ENCODE measurements at regions not wholly inside any gene's neighbourhood (a gene's known extent, or its start where the extent isn't known, plus 50 kb on each side); places are given as distances from the start of the nearest gene placed in this dataset.

DNA sequence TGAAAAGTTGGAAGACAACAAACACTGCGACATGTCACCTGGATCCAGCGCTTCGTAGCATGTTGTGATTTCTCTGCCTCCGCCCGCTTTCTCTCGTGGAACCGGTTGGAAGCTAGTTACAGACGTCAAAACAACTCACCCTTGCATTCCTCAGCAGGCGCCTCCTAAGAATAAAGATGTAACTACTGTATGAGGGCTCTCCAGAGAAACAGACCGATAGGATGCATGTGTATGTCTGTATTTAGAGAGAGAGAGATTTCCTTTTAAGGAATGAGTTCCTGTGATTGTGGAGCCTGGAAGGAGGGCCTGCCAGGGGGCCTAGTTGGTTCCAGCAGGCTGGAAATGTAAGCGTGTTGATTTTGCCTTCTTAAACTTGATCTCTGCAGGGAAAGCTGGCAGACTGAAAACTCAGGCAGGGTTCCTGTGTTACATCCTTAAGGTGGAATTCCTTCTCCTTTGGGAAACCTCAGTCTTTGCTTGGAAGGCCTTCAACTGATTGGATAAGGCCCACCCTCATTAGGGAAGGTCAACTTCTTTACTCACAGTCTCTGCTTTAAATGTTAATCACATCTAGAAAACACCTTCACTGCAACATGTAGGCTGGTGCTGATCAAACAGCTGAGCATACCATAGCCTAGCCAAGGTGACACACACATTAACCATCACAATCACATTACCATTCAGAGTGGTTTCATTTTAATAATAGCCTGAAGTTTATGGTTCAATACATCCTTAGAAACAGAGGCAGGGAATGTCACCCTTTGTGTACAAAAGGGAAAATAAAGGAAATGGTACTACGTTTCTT lies 163.8 kb downstream of the SYK start:
- Histone ChIP-seq H3K4me1 (no peaks in the 10 kb centered on the region), H3K36me3 (replicated peaks in 1 of 2; ENCODE audit: insufficient read depth in 1 of 2, low read depth in 2 of 2) (no peaks in the 10 kb centered on the region), H3K4me3 (no peak overlapping the region), H3K9me3 (no peaks in the 10 kb centered on the region), H3K27me3 (peaks cover 0 to 4% of the 10 kb centered on the region in 2 donors), H3K27ac (no peak overlapping the region)
- DNase-seq (no peak), ATAC-seq (no peak)
- WGBS, 2 donors: 75% methylated on average over 12 of the region's 12 CpGs
- TF ChIP-seq, protein P1, sequence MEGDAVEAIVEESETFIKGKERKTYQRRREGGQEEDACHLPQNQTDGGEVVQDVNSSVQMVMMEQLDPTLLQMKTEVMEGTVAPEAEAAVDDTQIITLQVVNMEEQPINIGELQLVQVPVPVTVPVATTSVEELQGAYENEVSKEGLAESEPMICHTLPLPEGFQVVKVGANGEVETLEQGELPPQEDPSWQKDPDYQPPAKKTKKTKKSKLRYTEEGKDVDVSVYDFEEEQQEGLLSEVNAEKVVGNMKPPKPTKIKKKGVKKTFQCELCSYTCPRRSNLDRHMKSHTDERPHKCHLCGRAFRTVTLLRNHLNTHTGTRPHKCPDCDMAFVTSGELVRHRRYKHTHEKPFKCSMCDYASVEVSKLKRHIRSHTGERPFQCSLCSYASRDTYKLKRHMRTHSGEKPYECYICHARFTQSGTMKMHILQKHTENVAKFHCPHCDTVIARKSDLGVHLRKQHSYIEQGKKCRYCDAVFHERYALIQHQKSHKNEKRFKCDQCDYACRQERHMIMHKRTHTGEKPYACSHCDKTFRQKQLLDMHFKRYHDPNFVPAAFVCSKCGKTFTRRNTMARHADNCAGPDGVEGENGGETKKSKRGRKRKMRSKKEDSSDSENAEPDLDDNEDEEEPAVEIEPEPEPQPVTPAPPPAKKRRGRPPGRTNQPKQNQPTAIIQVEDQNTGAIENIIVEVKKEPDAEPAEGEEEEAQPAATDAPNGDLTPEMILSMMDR (IDR thresholded peaks at IDR 0.05): no peak
- no peak for TF ChIP-seq POLR2A (IDR thresholded peaks at IDR 0.05)
- intact Hi-C loops (cut with DNase I): no loop called here

DNA sequence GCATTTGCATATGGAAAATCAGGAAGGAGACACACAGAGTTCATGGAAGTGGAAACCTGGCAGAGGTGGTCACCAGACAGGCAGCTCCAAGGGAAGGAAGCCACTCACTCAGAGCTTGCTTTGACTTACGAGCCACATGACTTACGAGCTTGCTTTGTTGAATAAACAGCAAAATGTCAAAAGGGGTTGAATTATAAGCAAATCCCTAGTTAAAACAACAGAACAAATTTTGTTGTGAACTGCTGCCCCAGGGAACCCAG lies 164.3 kb downstream of the SYK start:
- no peak for DNase-seq
- 58 to 87% methylated on average over 2 of the region's 2 CpGs for WGBS, 2 donors
- intact Hi-C loops (cut with DNase I): no loop called here
- no peak for ATAC-seq
- Histone ChIP-seq H3K27me3 (peaks cover 0 to 4% of the 10 kb centered on the region in 2 donors), H3K4me1 (no peaks in the 10 kb centered on the region), H3K27ac (no peak overlapping the region), H3K9me3 (no peaks in the 10 kb centered on the region), H3K4me3 (no peak overlapping the region), H3K36me3 (replicated peaks in 1 of 2; ENCODE audit: insufficient read depth in 1 of 2, low read depth in 2 of 2) (no peaks in the 10 kb centered on the region)
- TF ChIP-seq POLR2A (IDR thresholded peaks at IDR 0.05): no peak
- TF ChIP-seq, protein P1 (IDR thresholded peaks at IDR 0.05): no peak

DNA sequence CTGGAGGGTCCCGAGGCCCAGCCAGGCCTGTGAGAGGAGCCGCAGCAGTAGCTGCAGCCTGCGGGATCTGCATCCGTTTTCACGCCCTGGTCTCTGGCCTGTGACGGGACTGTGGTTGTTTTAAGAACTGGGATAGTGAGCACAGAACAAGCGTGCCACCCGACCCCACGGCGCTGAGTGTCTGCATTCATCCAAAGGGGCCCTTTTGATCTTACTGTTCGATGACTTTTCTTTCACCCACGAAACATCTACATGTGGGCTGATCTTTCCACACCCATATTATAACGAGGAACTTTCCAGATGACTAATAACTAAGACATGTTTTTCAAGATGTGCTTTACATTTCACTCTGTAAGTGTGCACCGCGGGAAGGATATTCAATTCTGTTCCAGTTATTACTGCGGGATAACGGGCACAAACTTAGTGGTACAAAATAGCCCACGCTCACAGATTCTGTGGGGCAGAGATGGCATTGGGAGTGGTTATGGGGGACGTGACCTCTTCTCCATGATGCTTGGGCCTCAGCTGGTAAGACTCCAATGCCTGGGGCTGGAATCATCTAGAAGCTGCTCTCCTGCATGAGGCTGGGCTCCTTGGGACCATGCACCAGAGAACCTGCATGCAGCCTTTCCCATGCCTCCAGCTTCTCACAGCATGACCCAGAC lies 165.0 kb downstream of the SYK start:
- DNase-seq: no peak
- no peak for ATAC-seq
- 83 to 86% methylated on average over 16 to 19 of the region's 19 CpGs for WGBS, 2 donors

DNA sequence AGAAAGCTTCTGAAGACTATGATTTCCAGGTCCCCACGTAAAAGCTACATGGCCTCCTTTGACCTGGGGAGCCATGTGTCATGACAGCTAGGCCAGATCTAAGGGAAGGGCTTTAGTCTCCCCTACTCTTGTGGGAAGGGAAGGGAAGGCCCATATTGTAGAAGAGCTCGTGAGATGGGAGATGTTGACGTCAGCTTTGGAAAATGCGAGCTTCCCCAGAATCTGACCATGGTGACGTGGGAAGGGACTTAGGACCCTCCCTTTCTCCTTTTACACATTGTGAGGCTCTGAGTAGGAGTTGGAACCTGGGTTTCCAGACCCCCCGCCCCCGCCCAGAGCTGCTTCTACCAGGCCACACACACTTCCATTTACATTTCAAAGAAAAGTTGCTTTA lies 165.5 kb downstream of the SYK start:
- intact Hi-C loops (cut with DNase I): no loop called here
- no peak for ATAC-seq

More for the DNA sequence above, 165.0 kb downstream of the SYK start:
- Histone ChIP-seq H3K4me3 (no peak overlapping the region), H3K9me3 (no peaks in the 10 kb centered on the region), H3K36me3 (replicated peaks in 1 of 2; ENCODE audit: insufficient read depth in 1 of 2, low read depth in 2 of 2) (no peaks in the 10 kb centered on the region), H3K4me1 (no peaks in the 10 kb centered on the region), H3K27me3 (peaks cover 0 to 4% of the 10 kb centered on the region in 2 donors), H3K27ac (no peak overlapping the region)
- TF ChIP-seq POLR2A (IDR thresholded peaks at IDR 0.05): no peak
- TF ChIP-seq, protein P1 (IDR thresholded peaks at IDR 0.05): no peak
- intact Hi-C loops (cut with DNase I): no loop called here

More for the DNA sequence above, 165.5 kb downstream of the SYK start:
- WGBS, 2 donors: 90 to 93% methylated on average over 7 of the region's 7 CpGs
- DNase-seq: no peak
- H3K4me3 ChIP-seq: no peak overlapping the region
- no peaks in the 10 kb centered on the region for H3K4me1 ChIP-seq
- no peak overlapping the region for H3K27ac ChIP-seq
- H3K27me3 ChIP-seq: peaks cover 0 to 4% of the 10 kb centered on the region in 2 donors
- H3K9me3 ChIP-seq: no peaks in the 10 kb centered on the region
- TF ChIP-seq, protein P1 (IDR thresholded peaks at IDR 0.05): no peak
- TF ChIP-seq POLR2A (IDR thresholded peaks at IDR 0.05): no peak
- H3K36me3 ChIP-seq (replicated peaks in 1 of 2; ENCODE audit: insufficient read depth in 1 of 2, low read depth in 2 of 2): no peaks in the 10 kb centered on the region
